ENCODE measurements at regions not wholly inside any gene's neighbourhood (a gene's known extent, or its start where the extent isn't known, plus 50 kb on each side); places are given as distances from the start of the nearest gene placed in this dataset.

DNA sequence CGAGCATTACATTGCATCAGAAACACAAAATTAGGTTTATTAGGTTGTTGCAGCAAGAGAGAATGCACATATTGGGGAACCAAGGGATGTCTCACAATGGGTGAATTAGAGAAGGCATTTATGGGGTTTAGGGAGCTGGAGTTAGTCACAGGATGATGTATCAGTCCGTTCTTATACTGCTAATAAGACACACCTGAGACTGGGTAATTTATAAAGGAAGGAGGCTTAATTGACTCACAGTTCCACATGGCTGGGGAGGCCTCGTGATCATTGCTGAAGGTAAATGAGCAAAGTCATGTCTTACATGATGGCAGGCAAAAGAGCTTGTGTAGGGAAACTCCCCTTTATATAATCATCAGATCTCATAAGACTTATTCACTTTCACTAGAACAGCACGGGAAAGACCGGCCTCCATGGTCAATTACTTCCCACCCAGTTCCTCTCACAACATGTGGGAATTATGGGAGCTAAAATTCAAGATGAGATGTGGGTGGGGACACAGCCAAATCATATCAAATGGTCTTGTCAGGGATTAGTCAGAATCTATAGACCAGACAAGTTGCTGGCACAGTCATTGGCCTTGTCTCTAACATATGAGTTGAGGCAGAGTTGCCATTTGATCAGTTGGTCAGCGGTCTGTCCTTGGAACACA is 61.9 kb upstream of the RBMS1 start:
- WGBS (ENCODE audit: low lambda C conversion rate), result 84% methylated on average over 6 of the region's 6 CpGs
- CTCF ChIA-PET, result no interaction called here

DNA sequence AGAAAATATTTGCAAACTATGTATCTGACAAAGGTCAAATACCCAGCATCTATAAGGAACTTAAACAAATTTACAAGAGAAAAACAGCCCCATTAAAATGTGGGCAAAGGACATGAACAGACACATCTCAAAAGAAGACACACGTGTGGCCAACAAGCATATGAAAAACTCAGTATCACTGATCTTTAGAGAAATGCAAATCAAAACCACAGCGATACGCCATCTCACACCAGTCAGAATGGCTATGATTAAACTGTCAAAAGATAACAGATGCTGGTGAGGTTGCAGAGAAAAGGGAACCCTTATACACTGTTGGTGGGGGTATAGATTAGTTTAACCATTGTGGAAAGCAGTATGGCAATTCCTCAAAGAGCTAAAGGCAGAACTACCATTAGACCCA is 64.3 kb upstream of the RBMS1 start:
- no peak overlapping the region for H3K4me3 ChIP-seq (ENCODE audit: low read depth in 2 of 2, low read length in 1 of 2)
- no peaks in the 10 kb centered on the region for H3K27me3 ChIP-seq (ENCODE audit: insufficient read depth)
- no peak for DNase-seq
- H3K79me2 ChIP-seq (ENCODE audit: insufficient read depth), result no peaks in the 10 kb centered on the region
- H3K9ac ChIP-seq, result no peak overlapping the region
- 91% methylated on average over 3 of the region's 3 CpGs for WGBS (ENCODE audit: low lambda C conversion rate)
- CTCF ChIA-PET, result no interaction called here
- no peaks in the 10 kb centered on the region for H4K20me1 ChIP-seq (ENCODE audit: insufficient read depth)
- POLR2A ChIA-PET, result no interaction called here
- no peak overlapping the region for H3K27ac ChIP-seq (ENCODE audit: low read depth in 2 of 2, low read length in 1 of 2)
- H3K9me3 ChIP-seq, result no peaks in the 10 kb centered on the region
- no peak overlapping the region for H3K4me2 ChIP-seq
- H3K36me3 ChIP-seq (replicated peaks in 1 of 2; ENCODE audit: control insufficient read depth in 1 of 2, insufficient read depth in 2 of 2, low read length in 1 of 2), result no peaks in the 10 kb centered on the region
- H3F3A ChIP-seq (replicated peaks; ENCODE audit: insufficient read depth), result no peaks in the 10 kb centered on the region
- H3K9me2 ChIP-seq, result no peaks in the 10 kb centered on the region
- H3K4me1 ChIP-seq (ENCODE audit: control insufficient read depth in 1 of 2, insufficient read depth in 2 of 2, low read depth in 1 of 2, low read length in 1 of 2), result no peaks in the 10 kb centered on the region; a peak in 2 of 4 replicates
- H2AFZ ChIP-seq (ENCODE audit: low read depth), result no peak overlapping the region
- TF ChIP-seq RFX5 (IDR thresholded peaks at IDR 0.05; ENCODE audit: low read length) (no peak), GABPA (IDR thresholded peaks at IDR 0.05; ENCODE audit: low read depth) (no peak), RXRA (IDR thresholded peaks at IDR 0.05; ENCODE audit: borderline replicate concordance, low read depth) (no peak), SMC3 (IDR thresholded peaks at IDR 0.05; ENCODE audit: low read depth, low read length) (no peak), POLR2AphosphoS5 (IDR thresholded peaks at IDR 0.05; ENCODE audit: low read depth, low read length) (no peak), FOXM1 (IDR thresholded peaks at IDR 0.05; ENCODE audit: low read depth) (no peak), YY1 (IDR thresholded peaks at IDR 0.05; ENCODE audit: low read depth) (no peak), USF1 (IDR thresholded peaks at IDR 0.05; ENCODE audit: borderline replicate concordance, low read depth) (no peak), FOXJ3 (CRISPR knock-in tag; IDR thresholded peaks at IDR 0.05) (no peak), IRF3 (IDR thresholded peaks at IDR 0.05; ENCODE audit: low read depth, low read length) (no peak), NFIC (IDR thresholded peaks at IDR 0.05; ENCODE audit: borderline replicate concordance) (no peak), MAX (IDR thresholded peaks at IDR 0.05; ENCODE audit: low read depth) (no peak), FOSL2 (IDR thresholded peaks at IDR 0.05; ENCODE audit: borderline replicate concordance, low read depth) (no peak), GATA2 (CRISPR knock-in tag; IDR thresholded peaks at IDR 0.05) (no peak)

More for the DNA sequence above, 61.9 kb upstream of the RBMS1 start:
- DNase-seq, result no peak
- Histone ChIP-seq H4K20me1 (ENCODE audit: insufficient read depth) (no peaks in the 10 kb centered on the region), H2AFZ (ENCODE audit: low read depth) (no peak overlapping the region), H3K4me1 (ENCODE audit: control insufficient read depth in 1 of 2, insufficient read depth in 2 of 2, low read depth in 1 of 2, low read length in 1 of 2) (no peaks in the 10 kb centered on the region), H3K4me3 (ENCODE audit: low read depth in 2 of 2, low read length in 1 of 2) (no peak overlapping the region), H3K79me2 (ENCODE audit: insufficient read depth) (no peaks in the 10 kb centered on the region), H3K9me3 (no peaks in the 10 kb centered on the region), H3K9ac (no peak overlapping the region), H3F3A (replicated peaks; ENCODE audit: insufficient read depth) (no peaks in the 10 kb centered on the region), H3K36me3 (replicated peaks in 1 of 2; ENCODE audit: control insufficient read depth in 1 of 2, insufficient read depth in 2 of 2, low read length in 1 of 2) (no peaks in the 10 kb centered on the region), H3K9me2 (no peaks in the 10 kb centered on the region), H3K4me2 (no peak overlapping the region), H3K27ac (ENCODE audit: low read depth in 2 of 2, low read length in 1 of 2) (no peak overlapping the region), H3K27me3 (ENCODE audit: insufficient read depth) (no peaks in the 10 kb centered on the region)
- POLR2A ChIA-PET, result no interaction called here
- TF ChIP-seq, protein P1, sequence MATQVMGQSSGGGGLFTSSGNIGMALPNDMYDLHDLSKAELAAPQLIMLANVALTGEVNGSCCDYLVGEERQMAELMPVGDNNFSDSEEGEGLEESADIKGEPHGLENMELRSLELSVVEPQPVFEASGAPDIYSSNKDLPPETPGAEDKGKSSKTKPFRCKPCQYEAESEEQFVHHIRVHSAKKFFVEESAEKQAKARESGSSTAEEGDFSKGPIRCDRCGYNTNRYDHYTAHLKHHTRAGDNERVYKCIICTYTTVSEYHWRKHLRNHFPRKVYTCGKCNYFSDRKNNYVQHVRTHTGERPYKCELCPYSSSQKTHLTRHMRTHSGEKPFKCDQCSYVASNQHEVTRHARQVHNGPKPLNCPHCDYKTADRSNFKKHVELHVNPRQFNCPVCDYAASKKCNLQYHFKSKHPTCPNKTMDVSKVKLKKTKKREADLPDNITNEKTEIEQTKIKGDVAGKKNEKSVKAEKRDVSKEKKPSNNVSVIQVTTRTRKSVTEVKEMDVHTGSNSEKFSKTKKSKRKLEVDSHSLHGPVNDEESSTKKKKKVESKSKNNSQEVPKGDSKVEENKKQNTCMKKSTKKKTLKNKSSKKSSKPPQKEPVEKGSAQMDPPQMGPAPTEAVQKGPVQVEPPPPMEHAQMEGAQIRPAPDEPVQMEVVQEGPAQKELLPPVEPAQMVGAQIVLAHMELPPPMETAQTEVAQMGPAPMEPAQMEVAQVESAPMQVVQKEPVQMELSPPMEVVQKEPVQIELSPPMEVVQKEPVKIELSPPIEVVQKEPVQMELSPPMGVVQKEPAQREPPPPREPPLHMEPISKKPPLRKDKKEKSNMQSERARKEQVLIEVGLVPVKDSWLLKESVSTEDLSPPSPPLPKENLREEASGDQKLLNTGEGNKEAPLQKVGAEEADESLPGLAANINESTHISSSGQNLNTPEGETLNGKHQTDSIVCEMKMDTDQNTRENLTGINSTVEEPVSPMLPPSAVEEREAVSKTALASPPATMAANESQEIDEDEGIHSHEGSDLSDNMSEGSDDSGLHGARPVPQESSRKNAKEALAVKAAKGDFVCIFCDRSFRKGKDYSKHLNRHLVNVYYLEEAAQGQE (IDR thresholded peaks at IDR 0.05; ENCODE audit: low read depth, low read length), result no peak
- TF ChIP-seq NFIC (IDR thresholded peaks at IDR 0.05; ENCODE audit: borderline replicate concordance), result no peak
- TF ChIP-seq, protein P2, sequence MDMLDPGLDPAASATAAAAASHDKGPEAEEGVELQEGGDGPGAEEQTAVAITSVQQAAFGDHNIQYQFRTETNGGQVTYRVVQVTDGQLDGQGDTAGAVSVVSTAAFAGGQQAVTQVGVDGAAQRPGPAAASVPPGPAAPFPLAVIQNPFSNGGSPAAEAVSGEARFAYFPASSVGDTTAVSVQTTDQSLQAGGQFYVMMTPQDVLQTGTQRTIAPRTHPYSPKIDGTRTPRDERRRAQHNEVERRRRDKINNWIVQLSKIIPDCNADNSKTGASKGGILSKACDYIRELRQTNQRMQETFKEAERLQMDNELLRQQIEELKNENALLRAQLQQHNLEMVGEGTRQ (IDR thresholded peaks at IDR 0.05; ENCODE audit: borderline replicate concordance, low read depth, low read length), result no peak
- no peak for TF ChIP-seq ELF1 (IDR thresholded peaks at IDR 0.05)
- no peak for TF ChIP-seq RXRA (IDR thresholded peaks at IDR 0.05; ENCODE audit: borderline replicate concordance, low read depth)
- no peak for TF ChIP-seq GATA2 (CRISPR knock-in tag; IDR thresholded peaks at IDR 0.05)
- no peak for TF ChIP-seq YY1 (IDR thresholded peaks at IDR 0.05; ENCODE audit: low read depth)

Data from SK-N-SH (cell line).